ENCODE measurements at regions not wholly inside any gene's neighbourhood (a gene's known extent, or its start where the extent isn't known, plus 50 kb on each side); places are given as distances from the start of the nearest gene placed in this dataset.

DNA sequence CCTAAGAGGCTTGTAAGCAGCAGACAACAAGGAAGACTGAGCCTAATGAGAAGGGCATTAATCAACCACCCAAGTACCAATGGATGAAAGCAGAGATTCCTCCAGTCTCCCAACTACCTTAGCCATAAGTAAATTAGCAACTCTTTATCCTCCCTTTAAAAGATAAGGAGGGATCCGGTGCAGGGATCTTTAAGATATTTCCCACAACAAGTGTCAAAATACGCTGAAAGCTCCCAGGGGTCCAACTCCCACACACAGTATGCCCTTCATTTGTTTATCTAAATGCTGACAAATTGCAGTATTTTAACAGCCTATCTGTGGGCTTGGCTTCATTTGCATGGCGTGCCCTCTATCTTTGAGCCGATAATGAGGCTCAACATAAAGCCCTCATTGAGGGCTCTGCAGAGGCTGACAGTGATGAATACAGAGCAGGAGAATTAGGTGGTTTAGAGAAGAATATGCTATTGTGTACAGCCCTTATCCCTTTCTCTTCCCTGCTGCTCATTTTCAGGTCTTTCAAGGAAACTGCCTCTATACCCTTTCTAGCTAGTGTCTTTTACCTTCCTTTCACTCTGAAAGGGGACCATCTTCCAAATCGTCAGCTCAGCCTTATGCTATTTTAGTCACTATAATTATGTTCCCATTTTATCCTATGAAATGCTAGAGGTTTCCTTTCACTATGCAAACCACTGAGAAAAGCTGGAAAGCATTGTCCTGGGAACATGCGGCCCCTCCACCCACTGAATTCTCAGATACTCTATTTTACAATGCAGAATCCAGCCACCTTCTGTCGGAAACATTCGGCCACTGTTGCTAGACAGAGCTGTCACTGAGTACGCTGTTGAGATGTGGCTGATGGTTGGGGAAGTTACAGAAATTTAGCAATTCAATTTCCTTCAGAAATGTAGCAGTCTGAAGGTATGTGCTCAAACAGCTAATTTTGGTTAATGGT lies 575.2 kb upstream of the JAG1 start:
- no peaks in the 10 kb centered on the region for H3K27me3 ChIP-seq (ENCODE audit: control insufficient read depth in 1 of 2, insufficient read depth in 2 of 2, low read length in 2 of 2)
- H3K9me3 ChIP-seq (ENCODE audit: low read length) = no peaks in the 10 kb centered on the region
- no peaks in the 10 kb centered on the region for H3K4me1 ChIP-seq (ENCODE audit: insufficient read depth, low read length)
- H3K4me3 ChIP-seq (ENCODE audit: low read depth in 1 of 2, low read length in 2 of 2) = no peak overlapping the region
- H3K36me3 ChIP-seq (ENCODE audit: insufficient read depth, low read length) = no peaks in the 10 kb centered on the region
- H3K9ac ChIP-seq (ENCODE audit: low read length) = no peak overlapping the region
- H3K27ac ChIP-seq (ENCODE audit: low read depth, low read length) = no peak overlapping the region

DNA sequence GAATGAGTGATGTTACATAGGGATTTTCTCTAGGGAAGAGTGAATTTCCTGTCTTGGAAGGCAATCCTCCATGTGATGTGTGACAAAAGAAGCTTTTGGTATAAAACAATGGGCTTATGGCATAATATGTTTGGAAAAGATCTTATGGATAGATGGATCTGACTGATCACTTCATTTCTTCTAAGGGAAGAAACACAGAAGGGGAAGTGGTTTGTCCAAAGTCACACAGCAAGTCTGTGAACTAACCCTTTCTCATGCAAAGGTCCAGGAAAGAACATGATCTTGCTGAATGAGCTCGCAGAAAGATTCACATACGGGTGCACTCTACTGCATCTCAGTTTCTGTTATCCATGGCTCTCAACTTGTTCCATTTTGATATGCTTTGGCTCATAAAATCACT lies 575.9 kb upstream of the JAG1 start:
- H3K9me3 ChIP-seq (ENCODE audit: low read length) = no peaks in the 10 kb centered on the region
- H3K36me3 ChIP-seq (ENCODE audit: insufficient read depth, low read length) = no peaks in the 10 kb centered on the region
- H3K4me1 ChIP-seq (ENCODE audit: insufficient read depth, low read length) = no peaks in the 10 kb centered on the region
- no peaks in the 10 kb centered on the region for H3K27me3 ChIP-seq (ENCODE audit: control insufficient read depth in 1 of 2, insufficient read depth in 2 of 2, low read length in 2 of 2)
- no peak overlapping the region for H3K9ac ChIP-seq (ENCODE audit: low read length)
- H3K4me3 ChIP-seq (ENCODE audit: low read depth in 1 of 2, low read length in 2 of 2) = no peak overlapping the region
- no peak overlapping the region for H3K27ac ChIP-seq (ENCODE audit: low read depth, low read length)

DNA sequence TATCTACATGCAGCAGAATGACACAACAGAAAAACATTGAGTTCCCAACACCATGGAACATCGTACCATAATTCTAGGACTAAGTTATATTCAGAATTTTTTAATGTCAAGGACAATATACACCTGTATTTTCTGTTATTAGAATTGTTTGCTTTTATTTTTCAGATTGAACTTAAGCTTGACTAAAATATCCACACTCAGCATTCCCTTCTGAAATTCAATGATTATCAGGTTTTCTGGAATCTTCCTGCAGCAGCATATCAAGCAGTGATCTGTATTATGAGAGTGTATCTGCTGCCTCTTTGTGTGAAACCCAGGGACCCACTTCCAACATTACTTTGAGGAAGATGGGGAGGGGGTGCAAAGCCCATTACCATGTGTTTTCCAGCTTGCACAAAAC lies 578.6 kb upstream of the JAG1 start:
- no peaks in the 10 kb centered on the region for H3K4me1 ChIP-seq (ENCODE audit: insufficient read depth, low read length)
- no peak overlapping the region for H3K9ac ChIP-seq (ENCODE audit: low read length)
- no peak overlapping the region for H3K4me3 ChIP-seq (ENCODE audit: low read depth in 1 of 2, low read length in 2 of 2)
- no peaks in the 10 kb centered on the region for H3K9me3 ChIP-seq (ENCODE audit: low read length)
- no peak overlapping the region for H3K27ac ChIP-seq (ENCODE audit: low read depth, low read length)
- no peaks in the 10 kb centered on the region for H3K27me3 ChIP-seq (ENCODE audit: control insufficient read depth in 1 of 2, insufficient read depth in 2 of 2, low read length in 2 of 2)
- no peaks in the 10 kb centered on the region for H3K36me3 ChIP-seq (ENCODE audit: insufficient read depth, low read length)

DNA sequence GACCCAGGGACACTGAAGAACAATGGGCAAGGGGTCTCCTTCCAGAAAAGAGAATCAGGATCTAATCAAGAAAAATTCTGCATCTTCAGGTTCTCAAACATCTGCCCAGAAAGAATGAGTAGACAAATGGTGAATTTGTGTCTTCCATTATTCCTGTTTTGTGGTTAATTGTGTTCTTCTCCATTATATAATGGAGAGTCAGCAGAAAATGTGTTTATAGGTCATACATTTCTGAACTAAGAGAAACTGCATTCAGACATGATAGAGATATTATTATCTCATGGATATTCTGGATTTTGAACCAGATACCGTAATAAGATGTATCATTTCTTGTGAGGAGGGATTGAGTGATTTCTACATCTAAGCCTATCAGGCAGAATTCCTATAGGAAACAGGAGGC lies 581.7 kb upstream of the JAG1 start:
- Histone ChIP-seq H3K4me1 (ENCODE audit: insufficient read depth, low read length) (no peaks in the 10 kb centered on the region), H3K4me3 (ENCODE audit: low read depth in 1 of 2, low read length in 2 of 2) (no peak overlapping the region), H3K27ac (ENCODE audit: low read depth, low read length) (no peak overlapping the region), H3K9me3 (ENCODE audit: low read length) (no peaks in the 10 kb centered on the region), H3K36me3 (ENCODE audit: insufficient read depth, low read length) (no peaks in the 10 kb centered on the region), H3K9ac (ENCODE audit: low read length) (no peak overlapping the region), H3K27me3 (ENCODE audit: control insufficient read depth in 1 of 2, insufficient read depth in 2 of 2, low read length in 2 of 2) (no peaks in the 10 kb centered on the region)

DNA sequence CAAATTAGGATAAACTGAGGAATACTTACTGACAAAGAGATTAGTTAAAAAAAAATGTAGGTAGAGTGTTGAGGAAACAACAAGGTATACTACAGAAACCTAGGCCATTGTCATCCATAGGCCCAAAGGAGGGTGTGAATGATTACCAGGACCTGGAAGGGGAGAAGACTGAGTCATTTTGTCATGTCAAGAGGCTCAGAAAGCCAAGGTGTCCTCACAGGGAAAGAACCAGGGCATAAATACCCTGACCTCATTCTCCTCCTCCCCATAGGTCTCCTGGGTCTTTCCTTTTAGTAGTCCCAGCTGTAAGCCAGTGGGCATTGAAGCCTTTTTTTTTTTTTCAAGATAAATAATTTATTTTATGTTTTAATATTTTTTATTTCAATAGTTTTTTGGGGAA lies 582.1 kb upstream of the JAG1 start:
- Histone ChIP-seq H3K4me3 (ENCODE audit: low read depth in 1 of 2, low read length in 2 of 2) (no peak overlapping the region), H3K4me1 (ENCODE audit: insufficient read depth, low read length) (no peaks in the 10 kb centered on the region), H3K27me3 (ENCODE audit: control insufficient read depth in 1 of 2, insufficient read depth in 2 of 2, low read length in 2 of 2) (no peaks in the 10 kb centered on the region), H3K9me3 (ENCODE audit: low read length) (no peaks in the 10 kb centered on the region), H3K9ac (ENCODE audit: low read length) (no peak overlapping the region), H3K27ac (ENCODE audit: low read depth, low read length) (no peak overlapping the region), H3K36me3 (ENCODE audit: insufficient read depth, low read length) (no peaks in the 10 kb centered on the region)

DNA sequence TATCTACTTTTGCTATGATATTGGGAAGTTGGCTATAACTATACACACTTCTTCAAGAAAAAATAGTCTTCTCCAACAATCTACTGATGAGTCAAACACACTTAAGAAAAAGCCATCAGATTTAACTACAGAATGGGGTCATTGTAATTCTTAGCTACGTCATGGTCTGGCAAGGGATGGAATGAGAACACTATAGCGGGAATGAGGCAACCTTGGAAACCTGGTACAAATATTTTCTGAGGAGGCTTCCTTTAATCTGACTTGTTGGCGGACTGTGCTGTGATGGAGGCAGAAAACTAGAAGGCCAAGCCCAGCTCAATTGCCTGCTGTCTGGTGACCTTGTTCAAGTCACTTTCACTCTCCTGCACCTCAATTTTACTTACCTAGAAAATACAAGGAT lies 586.8 kb upstream of the JAG1 start:
- H3K9ac ChIP-seq (ENCODE audit: low read length) = no peak overlapping the region
- H3K4me1 ChIP-seq (ENCODE audit: insufficient read depth, low read length) = no peaks in the 10 kb centered on the region
- H3K4me3 ChIP-seq (ENCODE audit: low read depth in 1 of 2, low read length in 2 of 2) = no peak overlapping the region
- no peaks in the 10 kb centered on the region for H3K36me3 ChIP-seq (ENCODE audit: insufficient read depth, low read length)
- no peaks in the 10 kb centered on the region for H3K27me3 ChIP-seq (ENCODE audit: control insufficient read depth in 1 of 2, insufficient read depth in 2 of 2, low read length in 2 of 2)
- H3K27ac ChIP-seq (ENCODE audit: low read depth, low read length) = no peak overlapping the region
- no peaks in the 10 kb centered on the region for H3K9me3 ChIP-seq (ENCODE audit: low read length)

DNA sequence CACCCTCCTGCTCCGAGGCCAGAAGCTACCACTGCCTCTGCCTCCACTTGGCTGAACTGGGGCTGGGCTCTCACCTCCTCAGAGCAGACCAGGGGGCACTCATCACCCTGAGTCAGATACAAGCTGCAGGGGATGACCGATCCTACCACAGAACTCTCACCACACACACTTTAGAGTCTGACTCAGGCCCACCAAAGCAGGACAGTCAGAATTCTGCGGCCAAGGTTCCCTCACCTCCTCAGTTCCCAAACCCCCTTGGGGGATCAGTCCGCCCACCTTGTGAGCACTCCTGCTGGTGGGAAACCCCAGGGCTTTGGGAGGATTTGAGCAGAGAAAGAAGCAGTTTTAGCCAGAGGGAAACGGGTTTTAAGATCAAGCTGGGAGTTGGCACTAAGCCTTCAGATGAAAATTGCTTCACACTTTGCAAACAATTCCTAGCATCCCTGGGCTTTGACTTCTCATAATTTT lies 587.8 kb upstream of the JAG1 start:
- H3K9me3 ChIP-seq (ENCODE audit: low read length) = no peaks in the 10 kb centered on the region
- no peak overlapping the region for H3K9ac ChIP-seq (ENCODE audit: low read length)
- H3K36me3 ChIP-seq (ENCODE audit: insufficient read depth, low read length) = no peaks in the 10 kb centered on the region
- no peak overlapping the region for H3K27ac ChIP-seq (ENCODE audit: low read depth, low read length)
- no peak overlapping the region for H3K4me3 ChIP-seq (ENCODE audit: low read depth in 1 of 2, low read length in 2 of 2)
- H3K4me1 ChIP-seq (ENCODE audit: insufficient read depth, low read length) = no peaks in the 10 kb centered on the region
- no peaks in the 10 kb centered on the region for H3K27me3 ChIP-seq (ENCODE audit: control insufficient read depth in 1 of 2, insufficient read depth in 2 of 2, low read length in 2 of 2)

DNA sequence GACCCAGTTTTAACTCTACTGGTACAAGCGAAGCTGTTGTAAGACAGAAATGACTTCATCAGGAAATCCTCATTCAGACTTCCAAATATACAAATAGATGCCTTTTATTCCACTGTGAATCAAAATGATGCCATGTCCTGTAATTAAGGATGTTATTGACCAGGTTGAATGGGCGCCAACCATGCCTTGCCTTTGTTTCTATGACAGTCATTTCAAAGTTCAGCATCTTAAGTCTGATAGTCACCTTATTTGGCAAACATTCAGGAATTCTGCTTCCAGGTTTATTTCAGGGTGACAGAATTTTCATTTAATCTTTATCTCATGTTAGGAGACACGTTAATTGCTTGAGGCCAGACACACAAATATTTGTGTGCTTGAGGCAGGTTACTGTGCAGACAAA lies 592.8 kb upstream of the JAG1 start:
- Histone ChIP-seq H3K9ac (ENCODE audit: low read length) (no peak overlapping the region), H3K9me3 (ENCODE audit: low read length) (no peaks in the 10 kb centered on the region), H3K27ac (ENCODE audit: low read depth, low read length) (no peak overlapping the region), H3K4me3 (ENCODE audit: low read depth in 1 of 2, low read length in 2 of 2) (no peak overlapping the region), H3K4me1 (ENCODE audit: insufficient read depth, low read length) (peaks cover 6% of the 10 kb centered on the region), H3K36me3 (ENCODE audit: insufficient read depth, low read length) (no peaks in the 10 kb centered on the region), H3K27me3 (ENCODE audit: control insufficient read depth in 1 of 2, insufficient read depth in 2 of 2, low read length in 2 of 2) (no peaks in the 10 kb centered on the region)

DNA sequence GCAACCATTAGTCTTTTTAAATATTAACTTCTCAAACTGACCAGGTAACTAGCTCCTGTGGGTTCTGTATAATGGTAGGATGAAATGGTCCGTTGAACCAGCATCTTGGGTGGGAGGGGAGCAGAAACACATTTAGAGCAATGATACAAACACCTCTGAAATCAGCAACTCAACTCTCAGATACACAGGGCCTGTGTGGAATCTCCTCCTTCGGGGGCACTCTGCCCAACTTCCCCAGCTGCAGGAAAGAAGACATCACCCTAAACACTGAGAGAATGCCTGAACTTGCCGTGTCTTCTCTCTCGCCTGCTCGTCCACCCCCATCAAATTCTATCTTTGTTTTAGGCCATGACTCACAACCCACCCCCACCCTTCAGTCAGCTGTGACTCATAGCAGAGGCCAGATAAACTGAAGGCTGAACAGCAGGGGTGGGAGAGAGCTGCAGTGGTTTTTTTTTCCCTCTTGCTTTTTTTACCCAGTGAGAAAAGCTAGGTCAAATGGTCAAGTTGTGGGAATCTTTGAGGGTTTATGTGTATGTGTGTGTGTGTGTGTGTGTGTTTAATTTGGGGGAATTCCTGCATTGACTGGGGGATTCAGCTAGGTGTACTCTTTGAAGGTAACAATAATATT lies 593.4 kb upstream of the JAG1 start:
- no peaks in the 10 kb centered on the region for H3K9me3 ChIP-seq (ENCODE audit: low read length)
- peaks cover 6% of the 10 kb centered on the region for H3K4me1 ChIP-seq (ENCODE audit: insufficient read depth, low read length)
- no peak overlapping the region for H3K4me3 ChIP-seq (ENCODE audit: low read depth in 1 of 2, low read length in 2 of 2)
- H3K27ac ChIP-seq (ENCODE audit: low read depth, low read length) = no peak overlapping the region
- no peaks in the 10 kb centered on the region for H3K27me3 ChIP-seq (ENCODE audit: control insufficient read depth in 1 of 2, insufficient read depth in 2 of 2, low read length in 2 of 2)
- no peak overlapping the region for H3K9ac ChIP-seq (ENCODE audit: low read length)
- H3K36me3 ChIP-seq (ENCODE audit: insufficient read depth, low read length) = no peaks in the 10 kb centered on the region

DNA sequence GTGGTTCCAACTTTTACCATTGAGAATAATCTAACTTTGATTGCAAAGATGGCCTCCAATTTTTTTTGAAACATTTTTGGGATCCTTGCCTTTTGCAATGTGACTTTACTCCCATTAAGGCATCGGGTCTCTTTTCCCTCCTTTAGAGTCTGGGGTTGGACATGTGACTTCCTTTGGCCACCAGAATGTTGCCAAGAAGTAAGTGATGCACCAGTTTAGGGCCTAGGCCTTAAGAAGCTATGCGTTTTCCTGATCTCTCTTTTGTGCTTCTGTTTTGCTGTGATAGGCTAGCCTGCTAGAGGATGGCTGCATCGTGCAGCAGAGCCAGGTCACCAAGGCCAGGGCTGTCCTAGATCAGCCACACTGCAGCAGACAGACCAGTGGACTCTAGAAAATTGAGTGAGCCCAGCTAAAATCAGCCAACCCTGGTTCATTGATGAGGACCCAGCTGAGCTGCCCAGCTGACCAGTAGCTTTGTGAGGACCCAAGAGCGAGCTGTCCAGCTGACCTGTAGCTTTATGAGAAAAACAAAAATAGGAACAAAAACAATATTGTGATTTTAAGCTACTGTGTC lies 594.0 kb upstream of the JAG1 start:
- Histone ChIP-seq H3K9me3 (ENCODE audit: low read length) (no peaks in the 10 kb centered on the region), H3K4me3 (ENCODE audit: low read depth in 1 of 2, low read length in 2 of 2) (no peak overlapping the region), H3K36me3 (ENCODE audit: insufficient read depth, low read length) (no peaks in the 10 kb centered on the region), H3K27me3 (ENCODE audit: control insufficient read depth in 1 of 2, insufficient read depth in 2 of 2, low read length in 2 of 2) (no peaks in the 10 kb centered on the region), H3K4me1 (ENCODE audit: insufficient read depth, low read length) (peaks cover 6% of the 10 kb centered on the region), H3K9ac (ENCODE audit: low read length) (no peak overlapping the region), H3K27ac (ENCODE audit: low read depth, low read length) (no peak overlapping the region)

DNA sequence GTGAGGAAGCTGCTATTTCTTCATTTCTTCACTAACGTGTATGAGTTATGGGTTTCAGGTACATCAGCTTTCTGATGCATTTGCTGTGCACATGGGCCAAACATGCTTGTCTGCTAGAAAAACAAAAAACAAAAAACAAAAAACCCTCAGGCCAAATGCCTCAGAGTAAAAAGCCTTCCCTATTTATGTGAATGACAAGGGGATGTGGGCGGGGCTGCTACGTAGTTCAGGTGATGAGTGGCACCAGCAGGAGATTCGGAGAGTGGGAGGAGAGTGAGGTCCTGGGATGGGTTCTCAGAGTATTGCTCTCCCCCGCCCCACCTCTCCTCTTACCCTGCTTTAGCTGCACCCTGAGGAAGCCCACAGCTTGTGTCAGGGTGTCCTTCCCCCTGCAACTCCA lies 596.8 kb upstream of the JAG1 start:
- Histone ChIP-seq H3K4me3 (ENCODE audit: low read depth in 1 of 2, low read length in 2 of 2) (no peak overlapping the region), H3K27me3 (ENCODE audit: control insufficient read depth in 1 of 2, insufficient read depth in 2 of 2, low read length in 2 of 2) (no peaks in the 10 kb centered on the region), H3K9me3 (ENCODE audit: low read length) (no peaks in the 10 kb centered on the region), H3K27ac (ENCODE audit: low read depth, low read length) (no peak overlapping the region), H3K4me1 (ENCODE audit: insufficient read depth, low read length) (peaks cover 10% of the 10 kb centered on the region), H3K36me3 (ENCODE audit: insufficient read depth, low read length) (no peaks in the 10 kb centered on the region), H3K9ac (ENCODE audit: low read length) (no peak overlapping the region)
